Suprapubic skin (tissue), 4 donors: ENCODE measurements at regions not wholly inside any gene's neighbourhood (a gene's known extent, or its start where the extent isn't known, plus 50 kb on each side); places are given as distances from the start of the nearest gene placed in this dataset.

ENCODE experiments used
- DNase-seq, 2 donors: peaks; one replicate each; pipeline ENCODE4 v3.0.0-alpha.2; 2019; ENCODE audit warnings: low spot score in 2 of 2
- H3K27ac ChIP-seq: fragments of 200-600 bp; sonication (generic); one replicate; pipeline ENCODE4 v1.5.1; 2019
- H3K27me3 ChIP-seq: fragments of 200-600 bp; sonication (generic); one replicate; pipeline ENCODE4 v1.5.1; 2019
- H3K36me3 ChIP-seq: fragments of 200-600 bp; sonication (generic); one replicate; pipeline ENCODE4 v1.5.1; 2019
- H3K4me1 ChIP-seq: fragments of 200-600 bp; sonication (generic); one replicate; pipeline ENCODE4 v1.5.1; 2019
- H3K4me3 ChIP-seq: fragments of 200-600 bp; sonication (generic); one replicate; pipeline ENCODE4 v1.5.1; 2019; ENCODE audit warnings: mild to moderate bottlenecking
- H3K9me3 ChIP-seq: fragments of 200-600 bp; sonication (generic); one replicate; pipeline ENCODE4 v1.5.1; 2019
- EP300 ChIP-seq: sonication (generic); formaldehyde crosslinking; IDR thresholded peaks from one replicate; pipeline ENCODE4 v1.6.1; 2017; ENCODE audit warnings: antibody characterized with exemption
- POLR2A ChIP-seq, 2 donors: fragments of 450-650 bp; IDR thresholded peaks; one replicate each; pipeline ENCODE4 v1.6.1; 2017; ENCODE audit warnings: antibody characterized with exemption in 2 of 2, mild to moderate bottlenecking in 2 of 2, moderate library complexity in 2 of 2
- POLR2AphosphoS5 ChIP-seq, 3 donors: sonication (generic); formaldehyde crosslinking; IDR thresholded peaks; one replicate each; pipeline ENCODE4 v1.6.1; 2017; ENCODE audit warnings: antibody characterized with exemption in 3 of 3
- WGBS: methylation state at CpG from one replicate; pipeline ENCODE4 v1.1.5; 2018; 5-methylcytosine and 5-hydroxymethylcytosine counted together
- TF ChIP-seq, protein P1 (sequence below), 2 donors: fragments of 200-600 bp in 1 of 2; fragments of 450-650 bp in 1 of 2; sonication (generic) in 1 of 2; IDR thresholded peaks; one replicate each; pipeline ENCODE4 v1.5.1; 2016 to 2019; ENCODE audit warnings: antibody characterized with exemption in 2 of 2, mild to moderate bottlenecking in 1 of 2, moderate library complexity in 1 of 2

GRCh38 chr4:160284516-160284915 is 1181.6 kb downstream of the RAPGEF2 start:
- no peak for DNase-seq
- Histone ChIP-seq H3K36me3 (no peaks in the 10 kb centered on the region), H3K4me1 (no peaks in the 10 kb centered on the region), H3K4me3 (no peak overlapping the region), H3K27me3 (no peaks in the 10 kb centered on the region), H3K9me3 (peaks cover 8% of the 10 kb centered on the region), H3K27ac (no peak overlapping the region)
- WGBS: 90% methylated on average over 1 of the region's 1 CpG
- TF ChIP-seq, protein P1, sequence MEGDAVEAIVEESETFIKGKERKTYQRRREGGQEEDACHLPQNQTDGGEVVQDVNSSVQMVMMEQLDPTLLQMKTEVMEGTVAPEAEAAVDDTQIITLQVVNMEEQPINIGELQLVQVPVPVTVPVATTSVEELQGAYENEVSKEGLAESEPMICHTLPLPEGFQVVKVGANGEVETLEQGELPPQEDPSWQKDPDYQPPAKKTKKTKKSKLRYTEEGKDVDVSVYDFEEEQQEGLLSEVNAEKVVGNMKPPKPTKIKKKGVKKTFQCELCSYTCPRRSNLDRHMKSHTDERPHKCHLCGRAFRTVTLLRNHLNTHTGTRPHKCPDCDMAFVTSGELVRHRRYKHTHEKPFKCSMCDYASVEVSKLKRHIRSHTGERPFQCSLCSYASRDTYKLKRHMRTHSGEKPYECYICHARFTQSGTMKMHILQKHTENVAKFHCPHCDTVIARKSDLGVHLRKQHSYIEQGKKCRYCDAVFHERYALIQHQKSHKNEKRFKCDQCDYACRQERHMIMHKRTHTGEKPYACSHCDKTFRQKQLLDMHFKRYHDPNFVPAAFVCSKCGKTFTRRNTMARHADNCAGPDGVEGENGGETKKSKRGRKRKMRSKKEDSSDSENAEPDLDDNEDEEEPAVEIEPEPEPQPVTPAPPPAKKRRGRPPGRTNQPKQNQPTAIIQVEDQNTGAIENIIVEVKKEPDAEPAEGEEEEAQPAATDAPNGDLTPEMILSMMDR (IDR thresholded peaks at IDR 0.05): no peak
- TF ChIP-seq EP300 (no peak), POLR2AphosphoS5 (IDR thresholded peaks at IDR 0.05) (no peak), POLR2A (IDR thresholded peaks at IDR 0.05) (no peak)

GRCh38 chr4:160286051-160286450 is 1183.2 kb downstream of the RAPGEF2 start:
- Histone ChIP-seq H3K36me3 (no peaks in the 10 kb centered on the region), H3K4me1 (no peaks in the 10 kb centered on the region), H3K27ac (no peak overlapping the region), H3K27me3 (no peaks in the 10 kb centered on the region), H3K9me3 (peaks cover 8% of the 10 kb centered on the region), H3K4me3 (no peak overlapping the region)
- DNase-seq: no peak
- TF ChIP-seq, protein P1 (IDR thresholded peaks at IDR 0.05): no peak
- TF ChIP-seq POLR2A (IDR thresholded peaks at IDR 0.05) (no peak), POLR2AphosphoS5 (IDR thresholded peaks at IDR 0.05) (no peak), EP300 (no peak)
- WGBS: 20% methylated on average over 1 of the region's 1 CpG

- TF ChIP-seq EP300: no peak
- TF ChIP-seq, protein P1 (IDR thresholded peaks at IDR 0.05): no peak
- TF ChIP-seq POLR2A (IDR thresholded peaks at IDR 0.05): no peak
- TF ChIP-seq POLR2AphosphoS5 (IDR thresholded peaks at IDR 0.05): no peak
- no peaks in the 10 kb centered on the region for H3K27me3 ChIP-seq
- no peaks in the 10 kb centered on the region for H3K4me1 ChIP-seq
- H3K9me3 ChIP-seq: no peaks in the 10 kb centered on the region
- no peaks in the 10 kb centered on the region for H3K36me3 ChIP-seq
- no peak overlapping the region for H3K4me3 ChIP-seq
- 88% methylated on average over 1 of the region's 1 CpG for WGBS
- H3K27ac ChIP-seq: no peak overlapping the region
- DNase-seq: no peak
Measured at GRCh38 chr4:160296476-160296875, 1193.6 kb downstream of the RAPGEF2 start.

GRCh38 chr4:160299177-160299576 is 1196.3 kb downstream of the RAPGEF2 start:
- Histone ChIP-seq H3K36me3 (no peaks in the 10 kb centered on the region), H3K27ac (no peak overlapping the region), H3K4me1 (no peaks in the 10 kb centered on the region), H3K27me3 (no peaks in the 10 kb centered on the region), H3K9me3 (no peaks in the 10 kb centered on the region), H3K4me3 (no peak overlapping the region)
- TF ChIP-seq POLR2AphosphoS5 (IDR thresholded peaks at IDR 0.05) (no peak), POLR2A (IDR thresholded peaks at IDR 0.05) (no peak), EP300 (no peak)
- TF ChIP-seq, protein P1 (IDR thresholded peaks at IDR 0.05): no peak
- DNase-seq: no peak
- WGBS: 35% methylated on average over 1 of the region's 1 CpG

DNA sequence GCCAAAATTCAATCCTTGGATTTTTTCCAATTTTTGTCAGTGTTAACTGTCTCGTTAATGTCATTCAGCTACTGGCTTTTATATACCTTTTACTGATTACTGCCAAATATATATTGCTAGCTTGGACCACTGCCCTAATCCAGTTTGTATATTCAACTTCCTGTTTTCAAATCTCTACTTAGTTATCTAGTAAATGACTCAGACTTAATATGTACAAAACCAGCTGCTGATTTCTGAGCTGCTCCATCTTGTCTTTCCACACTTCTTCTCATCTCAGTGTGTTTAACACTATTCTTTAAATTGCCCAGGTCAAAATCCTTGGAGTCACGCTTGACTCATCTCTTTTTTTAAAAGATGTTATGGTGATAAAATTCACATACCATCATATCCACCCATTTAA is 1196.7 kb downstream of the RAPGEF2 start:
- Histone ChIP-seq H3K27me3 (no peaks in the 10 kb centered on the region), H3K36me3 (no peaks in the 10 kb centered on the region), H3K9me3 (no peaks in the 10 kb centered on the region), H3K4me1 (no peaks in the 10 kb centered on the region), H3K27ac (no peak overlapping the region), H3K4me3 (no peak overlapping the region)
- WGBS: 41% methylated on average over 2 of the region's 2 CpGs
- no peak for DNase-seq
- TF ChIP-seq, protein P1 (IDR thresholded peaks at IDR 0.05): no peak
- TF ChIP-seq POLR2A (IDR thresholded peaks at IDR 0.05): no peak
- no peak for TF ChIP-seq POLR2AphosphoS5 (IDR thresholded peaks at IDR 0.05)
- TF ChIP-seq EP300: no peak
